ENCODE measurements at regions not wholly inside any gene's neighbourhood (a gene's known extent, or its start where the extent isn't known, plus 50 kb on each side); places are given as distances from the start of the nearest gene placed in this dataset.

- H3K36me3 ChIP-seq: no peaks in the 10 kb centered on the region
- H3K4me3 ChIP-seq: no peak overlapping the region
- no peaks in the 10 kb centered on the region for H3K27me3 ChIP-seq (replicated peaks)
- H3K4me1 ChIP-seq (replicated peaks): peaks cover 14% of the 10 kb centered on the region
- no peak overlapping the region for H3K27ac ChIP-seq
- no peaks in the 10 kb centered on the region for H3K9me3 ChIP-seq (replicated peaks)
- no peak for DNase-seq (ENCODE audit: low read depth in 1 of 2, low spot score in 2 of 2)
These were observed 89.5 kb upstream of the CALM2 start for GRCh38 chr2:47265751-47266231.

GRCh38 chr2:47265158-47265557 is 88.8 kb upstream of the CALM2 start:
- no peak overlapping the region for H3K27ac ChIP-seq

GRCh38 chr2:47264686-47265085 is 88.4 kb upstream of the CALM2 start:
- H3K4me3 ChIP-seq: no peak overlapping the region
- no peak overlapping the region for H3K27ac ChIP-seq
- no peak for DNase-seq (ENCODE audit: low read depth in 1 of 2, low spot score in 2 of 2)
- H3K4me1 ChIP-seq (replicated peaks): peaks cover 6% of the 10 kb centered on the region
- no peaks in the 10 kb centered on the region for H3K27me3 ChIP-seq (replicated peaks)
- H3K36me3 ChIP-seq: no peaks in the 10 kb centered on the region
- no peaks in the 10 kb centered on the region for H3K9me3 ChIP-seq (replicated peaks)

More at GRCh38 chr2:47265158-47265557, 88.8 kb upstream of the CALM2 start:
- Histone ChIP-seq H3K4me1 (replicated peaks) (peaks cover 9% of the 10 kb centered on the region), H3K9me3 (replicated peaks) (no peaks in the 10 kb centered on the region), H3K4me3 (no peak overlapping the region), H3K36me3 (no peaks in the 10 kb centered on the region), H3K27me3 (replicated peaks) (no peaks in the 10 kb centered on the region)
- no peak for DNase-seq (ENCODE audit: low read depth in 1 of 2, low spot score in 2 of 2)

GRCh38 chr2:47264143-47264542 is 87.8 kb upstream of the CALM2 start:
- Histone ChIP-seq H3K36me3 (no peaks in the 10 kb centered on the region), H3K27ac (no peak overlapping the region), H3K9me3 (replicated peaks) (no peaks in the 10 kb centered on the region), H3K27me3 (replicated peaks) (no peaks in the 10 kb centered on the region), H3K4me1 (replicated peaks) (peaks cover under 1% of the 10 kb centered on the region), H3K4me3 (no peak overlapping the region)
- DNase-seq (ENCODE audit: low read depth in 1 of 2, low spot score in 2 of 2): no peak

GRCh38 chr2:47262657-47263056 is 86.3 kb upstream of the CALM2 start:
- no peak for DNase-seq (ENCODE audit: low read depth in 1 of 2, low spot score in 2 of 2)
- no peak overlapping the region for H3K4me3 ChIP-seq
- H3K4me1 ChIP-seq (replicated peaks): no peaks in the 10 kb centered on the region; the same call in 1 of the 2 replicates
- H3K9me3 ChIP-seq (replicated peaks): no peaks in the 10 kb centered on the region
- no peaks in the 10 kb centered on the region for H3K36me3 ChIP-seq
- no peak overlapping the region for H3K27ac ChIP-seq
- H3K27me3 ChIP-seq (replicated peaks): no peaks in the 10 kb centered on the region

GRCh38 chr2:47260971-47261370 is 84.7 kb upstream of the CALM2 start:
- Histone ChIP-seq H3K4me1 (replicated peaks) (no peaks in the 10 kb centered on the region), H3K27ac (no peak overlapping the region), H3K36me3 (no peaks in the 10 kb centered on the region), H3K27me3 (replicated peaks) (no peaks in the 10 kb centered on the region), H3K9me3 (replicated peaks) (no peaks in the 10 kb centered on the region), H3K4me3 (no peak overlapping the region)
- DNase-seq (ENCODE audit: low read depth in 1 of 2, low spot score in 2 of 2): no peak

GRCh38 chr2:47259829-47260228 is 83.5 kb upstream of the CALM2 start:
- Histone ChIP-seq H3K4me1 (replicated peaks) (no peaks in the 10 kb centered on the region), H3K36me3 (no peaks in the 10 kb centered on the region), H3K4me3 (no peak overlapping the region), H3K27me3 (replicated peaks) (no peaks in the 10 kb centered on the region), H3K9me3 (replicated peaks) (no peaks in the 10 kb centered on the region), H3K27ac (no peak overlapping the region)
- DNase-seq (ENCODE audit: low read depth in 1 of 2, low spot score in 2 of 2): no peak

- H3K9me3 ChIP-seq (replicated peaks): no peaks in the 10 kb centered on the region
- H3K27me3 ChIP-seq (replicated peaks): no peaks in the 10 kb centered on the region
- H3K27ac ChIP-seq: no peak overlapping the region
- no peak overlapping the region for H3K4me3 ChIP-seq
- no peak for DNase-seq (ENCODE audit: low read depth in 1 of 2, low spot score in 2 of 2)
- no peaks in the 10 kb centered on the region for H3K36me3 ChIP-seq
- H3K4me1 ChIP-seq (replicated peaks): no peaks in the 10 kb centered on the region
These were observed 81.6 kb upstream of the CALM2 start for GRCh38 chr2:47257946-47258348.

- no peak overlapping the region for H3K4me3 ChIP-seq
- H3K27me3 ChIP-seq (replicated peaks): no peaks in the 10 kb centered on the region
- H3K9me3 ChIP-seq (replicated peaks): no peaks in the 10 kb centered on the region
- H3K36me3 ChIP-seq: no peaks in the 10 kb centered on the region
- no peak for DNase-seq (ENCODE audit: low read depth in 1 of 2, low spot score in 2 of 2)
- no peak overlapping the region for H3K27ac ChIP-seq
- no peaks in the 10 kb centered on the region for H3K4me1 ChIP-seq (replicated peaks)
These were observed 80.2 kb upstream of the CALM2 start for GRCh38 chr2:47256416-47257087.

- Histone ChIP-seq H3K27me3 (replicated peaks) (no peaks in the 10 kb centered on the region), H3K27ac (no peak overlapping the region), H3K36me3 (no peaks in the 10 kb centered on the region), H3K9me3 (replicated peaks) (no peaks in the 10 kb centered on the region), H3K4me3 (no peak overlapping the region), H3K4me1 (replicated peaks) (peaks cover 4% of the 10 kb centered on the region)
- DNase-seq (ENCODE audit: low read depth in 1 of 2, low spot score in 2 of 2): no peak
These were observed 79.5 kb upstream of the CALM2 start for GRCh38 chr2:47255794-47256193.

- no peak for DNase-seq (ENCODE audit: low read depth in 1 of 2, low spot score in 2 of 2)
- H3K27ac ChIP-seq: no peak overlapping the region
- H3K36me3 ChIP-seq: no peaks in the 10 kb centered on the region
- H3K4me3 ChIP-seq: no peak overlapping the region
- no peaks in the 10 kb centered on the region for H3K27me3 ChIP-seq (replicated peaks)
- no peaks in the 10 kb centered on the region for H3K9me3 ChIP-seq (replicated peaks)
- peaks cover 7% of the 10 kb centered on the region for H3K4me1 ChIP-seq (replicated peaks)
These were observed 78.2 kb upstream of the CALM2 start for GRCh38 chr2:47254464-47254863.

GRCh38 chr2:47253447-47253846 is 77.1 kb upstream of the CALM2 start:
- no peaks in the 10 kb centered on the region for H3K36me3 ChIP-seq
- H3K4me3 ChIP-seq: no peak overlapping the region
- H3K27me3 ChIP-seq (replicated peaks): no peaks in the 10 kb centered on the region
- no peaks in the 10 kb centered on the region for H3K9me3 ChIP-seq (replicated peaks)
- no peak for DNase-seq (ENCODE audit: low read depth in 1 of 2, low spot score in 2 of 2)
- peaks cover 7% of the 10 kb centered on the region for H3K4me1 ChIP-seq (replicated peaks)
- no peak overlapping the region for H3K27ac ChIP-seq

- H3K27ac ChIP-seq: no peak overlapping the region
- no peaks in the 10 kb centered on the region for H3K27me3 ChIP-seq (replicated peaks)
- DNase-seq (ENCODE audit: low read depth in 1 of 2, low spot score in 2 of 2): no peak
- no peak overlapping the region for H3K4me3 ChIP-seq
- no peaks in the 10 kb centered on the region for H3K9me3 ChIP-seq (replicated peaks)
- H3K36me3 ChIP-seq: no peaks in the 10 kb centered on the region
- H3K4me1 ChIP-seq (replicated peaks): peaks cover 7% of the 10 kb centered on the region
These were observed 75.0 kb upstream of the CALM2 start for GRCh38 chr2:47251404-47251675.

- no peaks in the 10 kb centered on the region for H3K36me3 ChIP-seq
- no peak for DNase-seq (ENCODE audit: low read depth in 1 of 2, low spot score in 2 of 2)
- peaks cover 7% of the 10 kb centered on the region for H3K4me1 ChIP-seq (replicated peaks)
- no peak overlapping the region for H3K27ac ChIP-seq
- H3K9me3 ChIP-seq (replicated peaks): no peaks in the 10 kb centered on the region
- no peak overlapping the region for H3K4me3 ChIP-seq
- H3K27me3 ChIP-seq (replicated peaks): no peaks in the 10 kb centered on the region
These were observed 74.5 kb upstream of the CALM2 start for GRCh38 chr2:47250586-47251403.
